Endodermal cell (in vitro differentiated cells): ENCODE measurements at regions not wholly inside any gene's neighbourhood (a gene's known extent, or its start where the extent isn't known, plus 50 kb on each side); places are given as distances from the start of the nearest gene placed in this dataset.

Experiments used
- DNase-seq: peaks from one replicate; pipeline ENCODE4 v3.0.0-alpha.2; 2017
- H3K27ac ChIP-seq: 2 replicates; pipeline ENCODE4 v1.5.1; 2013; ENCODE audit warnings: mild to moderate bottlenecking, low read depth, low read length, moderate library complexity
- H3K27me3 ChIP-seq: 2 replicates; pipeline ENCODE4 v1.6.1; 2013; ENCODE audit warnings: mild to moderate bottlenecking, low read length, moderate library complexity; ENCODE audit not compliant: insufficient read depth, control insufficient read depth, poor library complexity, severe bottlenecking
- H3K36me3 ChIP-seq: 2 replicates; pipeline ENCODE4 v1.7.0; 2013; ENCODE audit warnings: mild to moderate bottlenecking, low read length, moderate library complexity; ENCODE audit not compliant: control insufficient read depth, insufficient read depth
- H3K4me1 ChIP-seq: one replicate; pipeline ENCODE4 v1.7.0; 2013; ENCODE audit warnings: low read length; ENCODE audit not compliant: control insufficient read depth, insufficient read depth
- H3K4me3 ChIP-seq: 2 replicates; pipeline ENCODE4 v1.5.1; 2013; ENCODE audit warnings: mild to moderate bottlenecking, low read length, moderate library complexity
- H3K9ac ChIP-seq: 2 replicates; pipeline ENCODE4 v1.6.1; 2013; ENCODE audit warnings: mild to moderate bottlenecking, low read length, moderate library complexity; ENCODE audit not compliant: poor library complexity, severe bottlenecking; ENCODE audit errors: extremely low read depth
- H3K9me3 ChIP-seq: 2 replicates; pipeline ENCODE4 v1.6.1; 2013; ENCODE audit warnings: mild to moderate bottlenecking, low read length, moderate library complexity; ENCODE audit not compliant: control insufficient read depth
- H3K27ac Mint-ChIP-seq: 2 replicates; pipeline ENCODE4 v1.8.0; 2020; ENCODE audit warnings: mixed read lengths
- H3K27me3 Mint-ChIP-seq: 2 replicates; pipeline ENCODE4 v1.8.0; 2021; ENCODE audit warnings: mild to moderate bottlenecking, mixed read lengths; ENCODE audit not compliant: insufficient read depth
- H3K36me3 Mint-ChIP-seq: 2 replicates; pipeline ENCODE4 v1.8.0; 2020; ENCODE audit warnings: low read depth, mixed read lengths
- H3K4me1 Mint-ChIP-seq: 2 replicates; pipeline ENCODE4 v1.8.0; 2020; ENCODE audit warnings: mixed read lengths
- H3K4me3 Mint-ChIP-seq: 2 replicates; pipeline ENCODE4 v1.8.0; 2020; ENCODE audit warnings: mild to moderate bottlenecking, moderate library complexity, mixed read lengths
- H3K9me3 Mint-ChIP-seq: 2 replicates; pipeline ENCODE4 v1.8.0; 2020; ENCODE audit warnings: mild to moderate bottlenecking, mixed read lengths
- CTCF ChIP-seq: fragments of 200-600 bp; sonication (generic); conservative IDR thresholded peaks from 2 replicates; pipeline ENCODE4 v1.5.0; 2021; ENCODE audit warnings: antibody characterized with exemption, mild to moderate bottlenecking
- WGBS, 2 experiments: methylation state at CpG; one replicate each; pipeline versions ENCODE4 v1.1.5 to v1.1.7; 2013; ENCODE audit warnings: missing lambda C conversion rate in 2 of 2, mixed read lengths in 1 of 2; ENCODE audit not compliant: insufficient coverage in 1 of 2, insufficient read length in 1 of 2; 5-methylcytosine and 5-hydroxymethylcytosine counted together

DNA sequence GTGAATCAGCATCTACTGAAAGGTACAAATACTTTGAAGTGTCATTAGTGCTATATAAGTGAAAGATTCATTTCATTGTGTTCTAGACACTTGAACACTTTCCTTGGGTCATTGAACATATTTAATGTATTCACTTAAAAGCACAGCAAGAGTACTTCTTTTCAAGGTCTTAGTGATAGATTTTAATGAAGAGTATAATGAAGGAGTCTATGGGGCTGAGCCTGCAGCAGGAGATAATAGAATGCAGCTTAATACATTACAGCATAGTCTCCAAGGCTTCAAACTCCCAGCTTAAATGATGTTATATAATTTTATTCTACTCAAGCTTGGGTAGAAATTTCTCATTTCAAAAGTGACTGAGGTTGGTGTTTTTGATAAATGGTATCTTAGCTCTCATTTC, 66.1 kb upstream of the VEGFC start:
- Mint-ChIP-seq H3K9me3 (no peaks in the 10 kb centered on the region), H3K36me3 (no peaks in the 10 kb centered on the region), H3K4me1 (no peaks in the 10 kb centered on the region), H3K27me3 (no peaks in the 10 kb centered on the region), H3K4me3 (no peak overlapping the region), H3K27ac (no peak overlapping the region)
- DNase-seq = no peak
- Histone ChIP-seq H3K4me3 (no peak overlapping the region), H3K9ac (no peak overlapping the region), H3K4me1 (no peaks in the 10 kb centered on the region), H3K27ac (no peak overlapping the region), H3K9me3 (no peaks in the 10 kb centered on the region), H3K36me3 (no peaks in the 10 kb centered on the region), H3K27me3 (no peaks in the 10 kb centered on the region)
- no peak for TF ChIP-seq CTCF

DNA sequence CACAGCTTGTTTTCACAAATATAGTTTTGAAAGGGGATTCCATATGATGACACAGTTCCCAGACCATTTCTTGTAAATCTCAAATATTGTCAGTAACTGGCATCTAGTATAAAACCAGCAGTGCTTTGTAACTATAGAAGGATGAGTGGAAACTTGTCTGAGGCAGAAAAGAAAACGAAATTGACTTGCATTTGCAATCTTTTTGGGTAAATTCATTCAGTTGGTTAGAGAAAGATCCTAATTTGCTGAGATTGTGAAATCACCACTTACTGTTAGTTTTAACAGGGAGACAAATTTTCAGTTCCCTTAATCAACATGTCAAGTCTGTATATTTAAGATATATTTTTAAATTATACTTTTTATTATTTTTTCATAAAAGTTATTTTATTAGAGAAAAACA, 71.5 kb upstream of the VEGFC start:
- Histone ChIP-seq H3K27ac (no peak overlapping the region), H3K4me1 (no peaks in the 10 kb centered on the region), H3K9ac (no peak overlapping the region), H3K9me3 (no peaks in the 10 kb centered on the region), H3K27me3 (no peaks in the 10 kb centered on the region), H3K36me3 (no peaks in the 10 kb centered on the region), H3K4me3 (no peak overlapping the region)
- no peaks in the 10 kb centered on the region for H3K4me1 Mint-ChIP-seq
- H3K4me3 Mint-ChIP-seq = no peak overlapping the region
- no peak overlapping the region for H3K27ac Mint-ChIP-seq
- H3K9me3 Mint-ChIP-seq = no peaks in the 10 kb centered on the region
- H3K27me3 Mint-ChIP-seq = no peaks in the 10 kb centered on the region
- no peaks in the 10 kb centered on the region for H3K36me3 Mint-ChIP-seq
- 44 to 60% methylated on average over 1 of the region's 1 CpG for WGBS, 2 experiments
- no peak for DNase-seq
- TF ChIP-seq CTCF = no peak

DNA sequence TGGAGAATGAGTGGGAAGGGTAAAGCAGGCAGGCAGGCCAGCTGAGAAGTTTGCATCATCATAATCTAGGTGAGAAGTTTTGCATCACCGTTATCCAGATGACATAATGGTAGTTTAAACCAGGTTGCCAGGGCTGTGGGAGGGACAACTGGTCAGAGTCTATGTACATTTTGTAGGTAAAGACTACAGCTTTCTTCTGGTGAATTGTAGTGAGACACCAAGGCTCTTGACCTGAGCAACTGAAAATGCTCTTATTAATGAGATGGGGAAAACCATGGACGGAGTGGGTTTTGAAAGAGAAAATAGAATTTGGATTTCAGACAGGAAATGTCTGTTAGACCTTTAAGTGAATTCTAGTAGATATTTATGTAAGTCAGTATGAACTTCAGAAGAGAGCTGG, 76.0 kb upstream of the VEGFC start:
- H3K36me3 Mint-ChIP-seq = no peaks in the 10 kb centered on the region
- H3K27ac Mint-ChIP-seq = no peak overlapping the region
- no peak for TF ChIP-seq CTCF
- H3K9me3 ChIP-seq = no peaks in the 10 kb centered on the region
- H3K4me3 ChIP-seq = no peak overlapping the region
- 88 to 89% methylated on average over 1 to 2 of the region's 2 CpGs for WGBS, 2 experiments
- no peak overlapping the region for H3K4me3 Mint-ChIP-seq
- no peak overlapping the region for H3K9ac ChIP-seq
- H3K27me3 ChIP-seq = no peaks in the 10 kb centered on the region
- H3K27me3 Mint-ChIP-seq = no peaks in the 10 kb centered on the region
- H3K4me1 Mint-ChIP-seq = no peaks in the 10 kb centered on the region
- H3K27ac ChIP-seq = no peak overlapping the region
- no peaks in the 10 kb centered on the region for H3K4me1 ChIP-seq
- no peak for DNase-seq
- H3K36me3 ChIP-seq = no peaks in the 10 kb centered on the region
- H3K9me3 Mint-ChIP-seq = peaks cover 8% of the 10 kb centered on the region
